SK-MEL-5 (cell line): ENCODE measurements at regions not wholly inside any gene's neighbourhood (a gene's known extent, or its start where the extent isn't known, plus 50 kb on each side); places are given as distances from the start of the nearest gene placed in this dataset.
A peak's percentile ranks its signal among the peaks of the same experiment; 100 is the strongest.

Source experiments
- DNase-seq: peaks from one replicate; pipeline ENCODE4 v3.0.0-alpha.2; 2016; ENCODE audit warnings: low read depth, low spot score
- in situ Hi-C: cut with HindIII; loops from 2 replicates; pipeline ENCODE4 v1.10.0; 2016; ENCODE audit warnings: low sequenced_read_pairs, high pct_unique_total_duplicates, low pct_unique_long_range_greater_than_20kb

DNA sequence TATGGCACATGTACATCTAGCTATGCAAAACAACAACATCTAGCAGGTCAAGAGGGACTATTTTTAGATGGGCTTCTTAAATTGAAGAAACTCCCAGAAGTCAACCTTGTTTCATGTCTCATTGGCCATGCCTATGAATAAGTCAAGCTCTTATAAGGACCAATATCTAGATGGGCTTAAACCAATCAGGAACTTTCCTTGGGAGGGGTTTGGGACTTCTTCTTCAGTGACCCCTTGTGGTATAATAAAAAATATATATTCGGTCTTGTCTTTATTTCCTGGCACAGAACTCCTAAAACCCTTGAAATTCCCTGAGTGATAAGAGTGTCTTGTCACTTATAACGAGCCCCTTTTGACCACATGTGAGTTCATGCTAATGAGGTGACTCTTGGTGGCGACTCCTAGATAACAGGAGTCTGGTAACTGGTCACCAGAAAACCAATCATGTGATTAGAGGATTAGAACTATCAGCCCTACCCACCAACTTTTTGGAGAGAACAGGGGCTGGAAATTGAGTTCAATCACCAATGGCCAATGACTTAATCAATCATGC, 218.3 kb downstream of the HHIPL2 start:
- in situ Hi-C loops, result no loop called here
- peak; percentile 40 for DNase-seq

DNA sequence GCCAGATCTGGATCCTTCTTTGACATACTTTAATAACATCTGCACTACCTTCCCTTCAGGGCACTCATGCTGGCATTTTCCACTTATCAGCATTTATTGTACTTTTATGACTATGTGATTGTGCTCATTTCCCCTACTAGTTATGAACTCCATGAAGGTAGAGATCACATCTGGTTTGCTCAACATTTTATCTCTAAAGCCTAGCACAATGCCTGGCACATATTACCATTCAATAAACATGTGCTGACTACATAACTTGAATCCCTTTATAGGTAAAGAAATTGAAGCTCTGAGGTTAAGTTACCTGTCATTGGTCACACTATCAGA, 221.2 kb downstream of the HHIPL2 start:
- DNase-seq, result no peak
- in situ Hi-C loops, result no loop called here

DNA sequence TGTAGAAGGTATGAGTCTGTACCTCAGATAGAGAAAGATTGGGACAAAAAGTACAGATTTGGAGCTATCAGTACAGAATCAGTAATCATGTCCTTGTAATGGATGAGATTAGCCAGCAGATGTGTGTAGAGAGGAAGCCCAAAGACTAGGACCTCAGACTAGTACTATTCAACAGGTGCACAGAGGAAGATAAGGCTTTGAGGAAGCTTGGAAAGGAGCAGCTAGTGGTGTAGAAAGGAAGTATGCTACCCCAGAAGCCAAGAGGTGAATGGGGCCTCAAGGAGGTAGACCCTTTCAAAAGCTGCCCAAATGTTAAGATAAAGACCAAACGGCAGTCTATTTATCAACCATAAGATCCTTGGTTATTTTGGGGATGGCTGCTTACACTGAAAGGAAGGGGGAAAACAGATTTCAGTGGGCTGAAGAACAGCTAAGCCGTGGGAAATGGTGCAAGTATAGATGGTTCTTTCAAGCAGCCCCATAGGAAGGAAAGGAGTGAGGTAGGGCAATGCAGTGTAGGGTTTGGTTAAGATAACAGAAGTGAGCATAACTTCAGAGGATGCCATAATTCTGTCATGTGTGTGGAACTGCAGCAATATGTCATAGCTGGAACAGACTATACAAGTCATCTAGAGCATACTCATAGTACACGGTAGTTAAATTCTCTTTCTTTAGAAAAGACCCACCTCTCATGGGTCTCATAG, 221.7 kb downstream of the HHIPL2 start:
- no peak for DNase-seq
- in situ Hi-C loops, result no loop called here

DNA sequence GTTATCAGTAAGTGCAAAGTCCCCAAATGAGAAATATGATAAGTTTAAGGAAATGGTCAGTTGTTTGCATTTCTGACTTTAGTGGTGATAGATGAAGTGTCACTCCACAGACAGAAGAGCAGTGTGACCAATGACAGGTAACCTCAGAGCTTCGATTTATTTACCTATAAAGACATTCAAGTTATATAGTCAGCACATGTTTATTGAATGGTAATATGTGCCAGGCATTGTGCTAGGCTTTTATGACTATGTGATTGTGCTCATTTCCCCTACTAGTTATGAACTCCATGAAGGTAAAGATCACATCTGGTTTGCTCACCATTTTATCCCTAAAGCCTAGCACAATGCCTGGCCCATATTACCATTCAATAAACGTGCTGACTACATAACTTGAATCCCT, 222.4 kb downstream of the HHIPL2 start:
- no peak for DNase-seq
- in situ Hi-C loops, result no loop called here

GRCh38 chr1:222314839-222315238, 233.1 kb downstream of the HHIPL2 start:
- no peak for DNase-seq
- in situ Hi-C loops, result no loop called here

- DNase-seq, result peak; percentile 41
- in situ Hi-C loops, result no loop called here
Measured at GRCh38 chr1:222310836-222311235, 237.1 kb downstream of the HHIPL2 start.

GRCh38 chr1:222307621-222308020, 240.3 kb downstream of the HHIPL2 start:
- in situ Hi-C loops, result no loop called here
- no peak for DNase-seq

- DNase-seq, result no peak
- in situ Hi-C loops, result no loop called here
Measured at GRCh38 chr1:222306512-222306911, 241.4 kb downstream of the HHIPL2 start.

DNA sequence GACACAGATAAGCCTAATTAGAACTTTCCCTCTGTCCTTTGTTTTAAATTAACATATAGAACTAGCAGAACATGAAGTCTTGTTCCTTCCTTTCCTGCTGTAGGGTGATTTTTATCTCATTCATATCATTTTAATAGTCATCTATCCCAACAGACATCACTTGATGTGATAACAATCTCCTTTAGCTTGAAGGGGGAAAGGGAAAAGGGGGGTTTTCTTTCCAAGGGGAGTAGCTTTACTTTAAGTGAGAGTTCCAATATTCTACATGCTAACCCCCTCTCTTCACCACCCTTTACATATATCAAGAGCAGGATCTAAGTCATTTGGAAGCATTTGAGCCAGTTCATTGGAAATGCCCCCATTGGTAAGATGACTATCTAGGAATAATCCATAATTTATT, 241.9 kb downstream of the HHIPL2 start:
- in situ Hi-C loops, result no loop called here
- no peak for DNase-seq

- DNase-seq, result no peak
- in situ Hi-C loops, result no loop called here
Measured at GRCh38 chr1:222301652-222302051, 246.3 kb downstream of the HHIPL2 start.

- DNase-seq, result no peak
- in situ Hi-C loops, result no loop called here
Measured at GRCh38 chr1:222299524-222299923, 248.4 kb downstream of the HHIPL2 start.

- peak; percentile 11 for DNase-seq
- in situ Hi-C loops, result no loop called here
Measured at GRCh38 chr1:222290866-222291265, 257.0 kb downstream of the HHIPL2 start.

DNA sequence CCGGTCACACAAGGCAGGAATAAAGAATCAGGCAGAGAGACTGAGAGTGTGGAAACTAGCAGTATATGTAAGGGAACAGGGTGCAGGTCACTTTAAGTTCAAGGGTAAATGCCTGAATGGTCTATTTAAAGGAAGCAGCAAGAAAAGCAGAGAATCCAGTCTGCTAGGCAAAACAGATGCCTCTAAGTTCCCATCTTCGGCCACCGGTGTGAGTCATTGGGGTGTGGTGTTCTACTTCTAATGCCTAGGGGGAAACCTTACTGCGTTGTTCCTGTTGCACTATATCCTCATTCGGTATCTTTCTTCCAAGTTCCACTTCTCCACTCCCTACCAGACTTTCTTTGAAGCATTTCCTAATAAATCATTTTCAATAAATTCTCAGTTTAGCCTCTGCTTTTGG, 259.9 kb downstream of the HHIPL2 start:
- peak; percentile 58 for DNase-seq
- in situ Hi-C loops, result no loop called here

DNA sequence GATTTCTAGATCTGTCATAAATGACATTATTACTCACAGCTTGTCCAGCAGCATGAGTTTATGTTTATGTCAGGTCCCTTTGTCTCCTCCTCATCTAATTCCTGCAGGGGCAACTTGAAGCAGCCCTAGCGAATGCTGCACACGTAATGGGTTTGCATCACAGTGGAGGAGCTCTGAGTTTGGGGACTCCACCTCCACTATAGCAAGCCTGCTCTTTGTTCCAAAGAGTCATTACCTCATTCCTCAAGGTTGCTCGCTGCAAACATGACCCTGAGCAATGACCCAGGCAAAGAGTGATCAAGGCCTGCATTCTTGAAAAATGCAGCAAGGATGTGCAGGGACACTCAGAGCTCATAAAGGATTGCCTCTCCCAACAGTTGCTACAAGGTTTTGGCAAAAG, 261.9 kb downstream of the HHIPL2 start:
- in situ Hi-C loops, result no loop called here

DNA sequence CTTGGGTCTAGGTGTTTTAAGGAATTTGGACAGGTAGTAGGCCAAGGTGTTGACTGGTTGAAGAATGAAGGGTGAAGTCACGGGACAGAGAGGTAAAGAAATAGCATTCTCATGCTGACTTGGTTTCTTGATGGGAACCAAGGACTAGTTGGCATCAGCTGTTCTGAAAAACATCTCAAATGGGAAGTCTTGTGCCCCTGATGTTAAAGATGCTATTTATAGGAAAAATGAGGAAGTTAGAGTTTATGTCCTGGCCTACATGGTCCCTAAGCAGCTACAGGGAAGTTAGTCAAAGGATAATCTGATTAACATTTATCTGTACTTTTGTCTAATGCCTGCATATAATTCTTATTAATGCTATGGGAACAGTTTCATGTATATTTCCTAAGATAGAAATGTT, 262.4 kb downstream of the HHIPL2 start:
- no peak for DNase-seq
- in situ Hi-C loops, result no loop called here

More for the DNA sequence above, 261.9 kb downstream of the HHIPL2 start:
- DNase-seq, result no peak

DNA sequence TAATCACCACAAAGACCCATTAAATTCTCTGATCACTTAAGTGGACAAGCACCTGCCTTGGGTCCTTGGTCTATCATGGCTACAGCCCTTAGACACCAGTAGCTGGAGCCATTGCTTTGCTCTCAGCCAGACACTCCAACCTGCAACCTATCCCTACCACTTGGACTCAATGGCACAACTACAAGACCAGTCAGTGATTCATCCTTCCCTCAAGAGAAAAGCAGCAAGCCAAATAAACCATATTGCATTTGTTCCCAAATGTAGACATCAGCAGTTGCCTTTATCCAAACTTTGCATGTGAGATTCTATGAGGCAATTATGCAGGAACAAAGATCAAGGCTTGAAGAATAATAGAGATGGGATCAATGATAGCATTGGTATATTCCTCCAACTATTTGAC, 263.4 kb downstream of the HHIPL2 start:
- DNase-seq, result no peak
- in situ Hi-C loops, result no loop called here

DNA sequence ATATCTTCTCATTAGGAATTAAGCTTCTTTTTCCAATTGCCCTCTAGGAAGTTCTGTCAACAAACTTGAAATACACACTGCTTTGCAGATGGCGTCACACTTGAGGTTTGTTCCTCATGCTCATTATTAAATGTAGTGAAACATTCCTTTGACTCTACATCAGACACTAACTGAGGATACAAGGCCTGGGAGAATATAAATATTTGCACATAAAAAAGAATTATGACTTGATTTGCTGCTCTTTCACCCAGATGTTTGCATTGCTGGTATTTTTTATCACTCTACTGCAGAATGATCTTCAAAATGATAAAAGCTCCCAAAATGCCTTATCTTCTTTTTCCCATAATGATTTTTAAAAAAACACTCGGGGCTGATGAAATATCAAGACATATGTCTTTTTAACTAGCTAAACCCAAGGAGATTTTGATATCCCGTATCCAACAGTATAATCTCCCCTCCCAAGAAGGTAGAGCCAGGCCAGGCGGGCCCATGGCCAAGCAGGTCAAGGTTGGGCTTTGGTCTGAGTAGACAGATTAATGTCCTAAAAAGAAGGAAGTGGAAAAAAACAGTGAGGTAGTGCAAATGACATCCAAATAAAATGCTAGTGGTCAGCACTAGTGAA, 264.6 kb downstream of the HHIPL2 start:
- in situ Hi-C loops, result no loop called here
- no peak for DNase-seq

DNA sequence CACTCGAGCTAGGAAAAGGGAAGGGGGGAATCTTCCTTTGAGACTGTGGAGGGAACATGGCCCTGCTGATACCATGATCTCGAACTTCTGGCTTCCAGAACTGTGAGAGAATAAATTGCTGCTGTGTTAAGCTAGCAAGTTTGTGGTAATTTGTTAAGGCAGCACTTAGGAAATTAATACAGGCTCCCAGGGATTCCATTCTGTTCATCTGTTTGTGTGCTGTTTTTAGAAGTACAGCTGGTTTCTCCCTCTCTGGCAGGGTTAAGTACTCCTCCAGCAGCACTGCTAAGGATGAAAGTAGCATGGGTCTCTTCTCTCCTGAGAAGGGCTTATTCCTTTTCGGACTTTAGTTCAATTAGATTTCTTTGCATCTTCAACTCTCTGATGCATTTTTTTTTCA, 268.3 kb downstream of the HHIPL2 start:
- DNase-seq, result no peak
- in situ Hi-C loops, result no loop called here

GRCh38 chr1:222278501-222278900, 269.4 kb downstream of the HHIPL2 start:
- DNase-seq, result no peak
- in situ Hi-C loops, result no loop called here
